ENCODE measurements at regions not wholly inside any gene's neighbourhood (a gene's known extent, or its start where the extent isn't known, plus 50 kb on each side); places are given as distances from the start of the nearest gene placed in this dataset.
"Not testable (repeated sequence)": the region's sequence is repeated elsewhere in the genome, so short reads cannot be mapped to it uniquely, and the experiment has no call there.

DNA sequence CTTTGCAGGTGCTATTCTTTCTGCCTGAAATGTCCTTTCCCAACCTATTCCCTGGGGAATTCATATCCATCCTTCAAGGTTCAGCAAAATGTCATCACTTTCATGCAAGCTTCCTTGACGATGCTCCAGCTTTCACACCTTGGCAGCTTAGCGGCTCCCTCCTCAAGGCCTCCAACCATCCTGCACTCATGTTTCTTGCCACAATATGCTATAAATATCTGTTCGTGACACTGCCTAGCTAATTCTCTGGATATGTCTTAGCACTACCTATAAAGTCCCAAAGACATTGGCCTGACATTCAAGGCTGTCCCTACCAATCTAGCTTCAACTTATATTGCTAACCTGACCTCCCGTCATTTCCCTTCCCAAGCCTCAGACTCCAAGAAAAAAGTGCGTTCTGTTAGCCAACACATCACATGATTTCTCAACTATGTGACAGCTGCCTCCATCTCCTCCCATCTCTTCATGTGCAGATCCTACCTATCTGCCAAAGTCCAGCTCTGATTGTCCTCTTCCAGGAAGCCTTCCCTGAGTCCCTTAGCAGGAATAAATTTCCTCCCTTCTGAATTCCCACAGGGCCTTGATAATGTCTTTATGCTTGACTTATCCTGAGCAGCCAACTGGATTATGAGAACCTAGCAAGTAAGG lies 359.9 kb upstream of the F9 start:
- ATAC-seq (ENCODE audit: low read depth), result no peak
- Mint-ChIP-seq H3K27ac (no peak overlapping the region), H3K9me3 (no peaks in the 10 kb centered on the region), H3K4me1 (no peaks in the 10 kb centered on the region), H3K36me3 (no peaks in the 10 kb centered on the region), H3K4me3 (no peak overlapping the region), H3K27me3 (peaks cover 2% of the 10 kb centered on the region)
- no peak for DNase-seq (ENCODE audit: low spot score in 2 of 2)

DNA sequence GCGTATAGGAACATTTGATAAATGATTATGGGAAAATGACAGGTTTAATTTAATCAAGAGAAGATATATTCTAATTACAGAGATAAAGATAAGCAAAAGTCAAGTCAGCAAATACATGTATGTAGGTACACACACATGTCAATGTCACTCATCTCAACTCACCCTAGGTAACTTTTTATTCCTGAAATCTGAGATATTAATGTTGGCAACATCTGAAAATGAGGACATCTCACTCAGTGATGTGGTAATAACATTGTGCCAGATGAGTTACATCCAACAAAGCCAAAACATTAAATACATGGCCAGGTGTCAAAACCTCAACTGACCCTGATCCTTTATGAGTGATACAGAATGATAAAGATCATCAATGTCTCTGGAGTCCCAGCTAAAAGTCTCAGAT lies 363.3 kb upstream of the F9 start:
- H3K4me3 Mint-ChIP-seq, result no peak overlapping the region
- no peaks in the 10 kb centered on the region for H3K36me3 Mint-ChIP-seq
- no peaks in the 10 kb centered on the region for H3K9me3 Mint-ChIP-seq
- H3K27ac Mint-ChIP-seq, result no peak overlapping the region
- DNase-seq (ENCODE audit: low spot score in 2 of 2), result no peak
- peaks cover 2% of the 10 kb centered on the region for H3K27me3 Mint-ChIP-seq
- ATAC-seq (ENCODE audit: low read depth), result no peak
- H3K4me1 Mint-ChIP-seq, result no peaks in the 10 kb centered on the region

DNA sequence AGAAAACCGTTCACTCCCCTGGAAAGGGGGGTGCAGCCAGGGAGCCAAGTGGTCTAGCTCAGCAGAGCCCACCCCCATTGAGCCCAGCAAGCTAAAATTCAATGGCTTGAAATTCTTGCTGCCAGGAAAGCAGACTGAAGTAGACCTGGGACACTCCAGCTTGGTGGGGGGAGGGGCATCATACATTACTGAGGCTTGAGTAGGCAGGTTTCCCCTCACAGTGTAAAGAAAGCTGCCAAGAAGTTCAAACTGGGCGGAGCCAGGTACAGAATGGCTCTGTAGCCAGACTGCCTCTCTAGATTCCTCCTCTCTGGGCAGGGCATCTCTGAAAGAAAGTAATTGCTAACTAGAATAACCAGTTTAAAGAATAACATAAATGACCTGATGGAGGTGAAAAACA lies 372.3 kb upstream of the F9 start:
- no peak for DNase-seq (ENCODE audit: low spot score in 2 of 2)
- Mint-ChIP-seq H3K4me1 (no peaks in the 10 kb centered on the region), H3K27ac (no peak overlapping the region), H3K9me3 (peaks cover 7% of the 10 kb centered on the region), H3K27me3 (no peaks in the 10 kb centered on the region), H3K36me3 (no peaks in the 10 kb centered on the region), H3K4me3 (no peak overlapping the region)
- no peak for ATAC-seq (ENCODE audit: low read depth)

DNA sequence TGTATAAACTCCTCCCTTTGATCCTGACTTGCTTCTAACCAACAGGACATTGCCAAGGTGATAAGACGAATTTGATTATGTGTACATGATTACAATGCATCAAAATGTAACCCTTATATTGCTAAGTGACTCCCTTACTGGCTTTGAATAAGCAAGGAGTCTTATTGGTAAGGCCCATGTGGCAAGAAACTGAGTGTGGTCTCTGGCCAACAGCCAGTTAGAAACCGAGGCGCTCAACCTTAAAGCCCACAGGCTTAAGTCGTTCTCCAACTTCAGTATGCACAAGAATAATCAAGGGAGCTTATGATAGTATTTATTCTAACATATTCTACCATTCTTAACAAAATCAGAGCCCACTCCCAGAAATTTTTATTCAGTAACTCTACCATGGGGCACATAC lies 374.2 kb upstream of the F9 start:
- ATAC-seq (ENCODE audit: low read depth), result no peak
- Mint-ChIP-seq H3K4me1 (no peaks in the 10 kb centered on the region), H3K27me3 (no peaks in the 10 kb centered on the region), H3K4me3 (no peak overlapping the region), H3K9me3 (peaks cover 7% of the 10 kb centered on the region), H3K27ac (no peak overlapping the region), H3K36me3 (no peaks in the 10 kb centered on the region)
- DNase-seq (ENCODE audit: low spot score in 2 of 2), result no peak

DNA sequence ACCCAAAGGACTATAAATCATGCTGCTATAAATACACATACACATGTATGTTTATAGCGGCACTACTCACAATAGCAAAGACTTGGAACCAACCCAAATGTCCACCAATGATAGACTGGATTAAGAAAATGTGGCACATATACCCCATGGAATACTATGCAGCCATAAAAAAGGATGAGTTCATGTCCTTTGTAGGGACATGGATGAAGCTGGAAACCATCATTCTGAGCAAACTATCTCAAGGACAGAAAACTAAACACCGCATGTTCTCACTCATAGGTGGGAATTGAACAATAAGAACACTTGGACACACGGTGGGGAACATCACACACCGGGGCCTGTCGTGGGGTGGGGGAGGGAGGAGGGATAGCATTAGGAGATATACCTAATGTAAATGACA lies 383.9 kb upstream of the F9 start:
- H3K9me3 Mint-ChIP-seq, H3K4me3 Mint-ChIP-seq, H3K27ac Mint-ChIP-seq: not testable (repeated sequence)

DNA sequence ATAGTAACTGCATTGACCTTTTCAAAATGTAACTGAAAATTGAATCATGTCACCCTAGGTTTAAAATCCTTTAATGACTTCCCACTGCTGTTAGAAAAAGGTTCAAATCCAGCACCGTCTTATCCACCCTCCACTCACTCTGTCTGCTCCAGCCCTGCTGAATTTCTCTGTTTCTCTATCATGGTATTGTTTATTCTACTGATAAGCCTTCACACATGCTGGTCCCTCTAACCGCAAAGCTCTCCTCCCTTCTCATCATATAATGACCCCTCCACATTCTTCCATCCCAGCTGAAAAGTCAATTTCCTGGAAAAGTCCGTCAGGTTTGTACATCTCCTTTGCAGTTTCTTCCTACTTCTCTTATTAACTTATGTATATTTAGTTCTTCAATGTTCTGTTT lies 389.2 kb upstream of the F9 start:
- DNase-seq (ENCODE audit: low spot score in 2 of 2) (no peak), ATAC-seq (ENCODE audit: low read depth) (no peak)
- no peaks in the 10 kb centered on the region for H3K4me1 Mint-ChIP-seq
- H3K27ac Mint-ChIP-seq, result no peak overlapping the region
- H3K4me3 Mint-ChIP-seq, result no peak overlapping the region
- H3K36me3 Mint-ChIP-seq, result no peaks in the 10 kb centered on the region
- H3K27me3 Mint-ChIP-seq, result no peaks in the 10 kb centered on the region
- no peaks in the 10 kb centered on the region for H3K9me3 Mint-ChIP-seq

More for the DNA sequence above, 383.9 kb upstream of the F9 start:
- ATAC-seq (ENCODE audit: low read depth); H3K36me3 Mint-ChIP-seq; DNase-seq (ENCODE audit: low spot score in 2 of 2); H3K4me1 Mint-ChIP-seq; H3K27me3 Mint-ChIP-seq: not testable (repeated sequence)

DNA sequence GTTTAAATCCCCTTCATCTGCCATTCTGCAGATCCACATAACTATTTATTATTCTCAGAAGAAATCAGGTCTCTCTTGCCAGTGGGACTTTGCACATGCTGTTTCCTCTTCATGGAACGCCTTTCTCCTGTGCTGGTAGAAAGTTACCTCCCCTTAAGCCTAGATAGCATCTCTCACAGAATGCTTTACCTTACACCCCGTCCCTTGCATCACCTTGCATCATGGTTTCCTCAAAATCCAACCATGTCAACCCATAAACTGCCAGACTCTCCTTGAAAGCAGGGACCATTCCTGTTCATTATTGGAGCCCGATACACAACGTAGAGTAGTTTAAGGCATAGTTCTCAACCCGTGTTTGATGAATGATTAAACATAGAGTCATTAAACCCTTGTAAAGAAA lies 396.2 kb upstream of the F9 start:
- Mint-ChIP-seq H3K9me3 (no peaks in the 10 kb centered on the region), H3K36me3 (no peaks in the 10 kb centered on the region), H3K27ac (no peak overlapping the region), H3K27me3 (peaks cover 2% of the 10 kb centered on the region), H3K4me1 (no peaks in the 10 kb centered on the region), H3K4me3 (no peak overlapping the region)
- DNase-seq (ENCODE audit: low spot score in 2 of 2) (no peak), ATAC-seq (ENCODE audit: low read depth) (no peak)

DNA sequence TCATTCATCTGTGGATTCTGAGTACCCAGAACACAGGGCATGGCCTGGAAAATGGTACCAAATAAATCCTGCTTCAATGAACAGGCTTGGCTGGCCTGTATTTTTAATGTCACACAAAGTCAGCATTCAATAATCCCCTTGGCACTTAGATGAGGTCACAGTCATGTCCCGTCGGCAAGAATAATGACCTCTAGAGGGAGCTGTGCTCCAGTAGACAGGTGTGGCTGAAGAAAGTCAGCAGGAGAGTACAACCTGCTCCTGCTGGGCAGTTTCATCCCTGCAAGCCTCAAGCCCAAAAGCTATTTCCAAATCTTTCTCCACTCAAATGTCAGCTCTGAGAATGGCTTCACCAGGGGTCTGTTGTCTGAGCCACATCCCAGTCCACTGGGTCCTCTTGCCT lies 404.0 kb upstream of the F9 start:
- DNase-seq (ENCODE audit: low spot score in 2 of 2), result no peak
- no peak for ATAC-seq (ENCODE audit: low read depth)
- Mint-ChIP-seq H3K9me3 (no peaks in the 10 kb centered on the region), H3K4me1 (no peaks in the 10 kb centered on the region), H3K4me3 (no peak overlapping the region), H3K27me3 (peaks cover 5% of the 10 kb centered on the region), H3K36me3 (no peaks in the 10 kb centered on the region), H3K27ac (no peak overlapping the region)

DNA sequence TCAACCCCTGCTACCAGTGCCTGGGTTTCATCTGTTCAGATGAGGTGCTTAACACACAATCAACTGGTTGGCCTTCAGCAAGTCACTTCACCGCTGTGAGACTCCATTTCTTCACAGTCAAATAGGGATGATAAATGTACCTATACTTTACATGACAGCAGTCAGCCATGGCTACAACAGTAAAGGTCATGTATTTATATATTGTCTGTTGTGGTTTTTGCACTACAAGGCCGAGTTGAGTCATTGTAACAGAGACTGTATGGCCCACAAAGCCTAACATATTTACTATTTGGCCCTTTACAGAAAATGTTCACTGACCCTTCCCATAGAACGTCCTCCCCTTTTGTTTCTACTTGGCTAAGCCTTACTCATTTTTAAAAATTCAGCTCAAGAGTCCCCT lies 404.6 kb upstream of the F9 start:
- ATAC-seq (ENCODE audit: low read depth), result no peak
- no peaks in the 10 kb centered on the region for H3K36me3 Mint-ChIP-seq
- H3K9me3 Mint-ChIP-seq, result no peaks in the 10 kb centered on the region
- H3K27ac Mint-ChIP-seq, result no peak overlapping the region
- H3K27me3 Mint-ChIP-seq, result peaks cover 5% of the 10 kb centered on the region
- no peak for DNase-seq (ENCODE audit: low spot score in 2 of 2)
- H3K4me1 Mint-ChIP-seq, result no peaks in the 10 kb centered on the region
- H3K4me3 Mint-ChIP-seq, result no peak overlapping the region

DNA sequence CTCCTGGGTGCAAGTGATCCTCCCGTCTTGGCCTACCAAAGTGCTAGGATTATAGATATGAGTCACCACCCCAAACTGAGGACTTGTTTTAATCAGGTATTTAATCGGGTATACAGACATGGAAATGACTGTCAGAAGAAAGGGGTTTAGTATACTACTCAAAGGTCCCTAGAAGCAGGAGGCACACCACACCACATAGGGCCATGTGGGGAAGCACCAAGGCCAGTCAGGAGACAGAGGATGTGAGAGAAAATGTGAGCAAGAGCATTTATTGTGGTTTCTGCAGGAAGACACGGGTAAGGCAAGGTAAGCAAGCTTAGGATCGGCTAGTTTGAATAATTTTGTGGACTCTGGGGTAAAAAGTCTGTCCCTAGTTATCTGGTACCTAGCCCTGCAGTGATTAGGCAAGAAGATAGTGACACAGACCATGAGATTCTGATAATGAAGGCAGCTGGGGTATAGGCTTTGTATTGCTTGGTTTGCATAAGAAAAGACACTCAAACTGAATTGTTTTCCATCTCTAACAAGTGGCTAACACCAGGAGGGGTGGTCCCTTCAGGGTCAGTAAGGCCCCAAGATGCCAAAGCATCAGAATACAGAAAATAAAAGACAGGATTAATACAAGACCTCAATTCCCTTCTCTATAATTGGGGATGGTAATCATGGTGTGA lies 408.8 kb upstream of the F9 start:
- H3K36me3 Mint-ChIP-seq, result no peaks in the 10 kb centered on the region

DNA sequence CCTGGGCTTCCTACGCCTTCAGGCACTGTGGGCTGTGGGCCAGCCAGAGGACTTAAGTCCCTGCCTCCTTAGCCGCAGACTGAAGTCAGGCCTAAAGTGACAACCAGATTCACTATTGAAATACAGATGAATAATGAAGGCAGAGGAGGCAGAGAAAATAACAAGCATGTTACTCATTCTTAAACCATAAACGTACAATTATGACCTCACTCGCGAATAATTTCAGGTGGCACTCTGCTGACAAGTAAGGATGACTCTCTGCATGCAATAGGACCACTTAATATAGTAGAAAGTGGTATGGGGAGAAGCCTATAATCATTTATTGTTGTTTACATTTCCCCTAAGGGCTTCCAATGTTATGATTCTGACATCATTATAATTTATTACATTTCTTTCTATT lies 409.2 kb upstream of the FGF13 start:
- Mint-ChIP-seq H3K4me3 (no peak overlapping the region), H3K27ac (no peak overlapping the region), H3K4me1 (no peaks in the 10 kb centered on the region), H3K36me3 (no peaks in the 10 kb centered on the region), H3K9me3 (no peaks in the 10 kb centered on the region), H3K27me3 (peaks cover 2% of the 10 kb centered on the region)
- ATAC-seq (ENCODE audit: low read depth) (no peak), DNase-seq (ENCODE audit: low spot score in 2 of 2) (no peak)

More for the DNA sequence above, 408.8 kb upstream of the F9 start:
- Mint-ChIP-seq H3K4me1 (no peaks in the 10 kb centered on the region), H3K27ac (no peak overlapping the region), H3K9me3 (no peaks in the 10 kb centered on the region), H3K27me3 (peaks cover 3% of the 10 kb centered on the region), H3K4me3 (no peak overlapping the region)
- DNase-seq (ENCODE audit: low spot score in 2 of 2) (no peak), ATAC-seq (ENCODE audit: low read depth) (no peak)

DNA sequence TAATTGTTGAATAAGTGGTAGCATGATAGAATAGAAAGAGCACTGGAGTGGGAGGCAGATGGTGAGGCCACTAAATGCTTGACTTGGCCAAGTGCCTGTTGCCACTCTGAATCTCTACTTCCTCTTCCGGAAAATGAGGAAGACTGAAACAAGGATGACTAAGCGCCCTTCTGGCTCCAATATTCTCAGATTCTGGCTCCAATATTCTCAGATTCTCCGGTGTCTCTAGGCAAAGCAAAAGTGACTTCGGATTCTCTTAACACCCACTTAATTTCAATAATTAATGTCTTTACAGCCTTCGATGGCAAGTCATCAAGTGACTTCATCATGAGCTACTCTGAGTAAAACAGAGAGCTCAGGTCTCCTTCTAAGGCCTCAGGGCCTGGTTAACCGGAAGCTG lies 402.2 kb upstream of the FGF13 start:
- Mint-ChIP-seq H3K27me3 (no peaks in the 10 kb centered on the region), H3K36me3 (no peaks in the 10 kb centered on the region)

DNA sequence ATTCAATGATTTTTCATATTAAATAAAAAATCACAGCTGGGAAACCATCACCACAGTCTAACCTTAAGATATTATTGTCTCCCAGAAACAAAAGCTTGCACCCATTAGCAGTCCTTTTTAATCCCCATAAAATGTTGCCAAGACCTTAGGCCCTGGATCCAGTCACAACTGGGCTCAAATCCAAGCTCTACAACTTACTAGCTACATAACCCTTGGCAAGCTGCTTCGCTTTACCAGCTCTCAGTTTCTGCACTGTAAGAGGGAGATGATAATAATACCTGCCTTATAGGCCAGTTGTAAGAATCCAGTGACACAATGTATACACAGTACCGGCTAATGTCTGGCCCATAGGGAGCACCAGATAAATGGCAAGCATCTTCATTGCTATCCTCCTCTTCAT lies 400.9 kb upstream of the FGF13 start:
- Mint-ChIP-seq H3K4me3 (no peak overlapping the region), H3K9me3 (peaks cover 1% of the 10 kb centered on the region), H3K27me3 (no peaks in the 10 kb centered on the region), H3K36me3 (no peaks in the 10 kb centered on the region), H3K27ac (no peak overlapping the region), H3K4me1 (no peaks in the 10 kb centered on the region)
- ATAC-seq (ENCODE audit: low read depth), result no peak
- no peak for DNase-seq (ENCODE audit: low spot score in 2 of 2)

More for the DNA sequence above, 402.2 kb upstream of the FGF13 start:
- Mint-ChIP-seq H3K4me3 (no peak overlapping the region), H3K4me1 (no peaks in the 10 kb centered on the region), H3K9me3 (no peaks in the 10 kb centered on the region), H3K27ac (no peak overlapping the region)
- DNase-seq (ENCODE audit: low spot score in 2 of 2) (no peak), ATAC-seq (ENCODE audit: low read depth) (no peak)

DNA sequence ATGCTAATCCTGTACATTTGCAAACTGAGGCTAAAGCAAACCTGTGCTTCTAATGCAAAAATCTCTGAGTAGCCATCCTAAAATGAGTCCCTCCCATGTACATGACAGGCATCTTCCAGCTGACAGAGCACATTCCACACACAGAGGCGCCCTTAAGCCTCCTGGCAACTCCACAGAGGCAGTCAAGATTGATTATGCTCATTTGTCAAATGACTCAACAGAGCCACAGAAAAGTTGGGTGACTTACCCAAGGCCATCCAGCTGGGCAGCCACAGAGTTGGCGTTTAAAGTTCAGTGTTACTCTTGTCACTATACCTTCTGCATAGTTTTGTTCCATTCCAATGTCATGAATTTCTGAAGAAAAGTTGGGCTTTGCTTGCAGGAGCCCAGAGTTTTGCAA lies 394.6 kb upstream of the FGF13 start:
- peaks cover 1% of the 10 kb centered on the region for H3K9me3 Mint-ChIP-seq
- ATAC-seq (ENCODE audit: low read depth), result no peak
- no peak overlapping the region for H3K27ac Mint-ChIP-seq
- no peaks in the 10 kb centered on the region for H3K27me3 Mint-ChIP-seq
- no peak for DNase-seq (ENCODE audit: low spot score in 2 of 2)
- H3K4me1 Mint-ChIP-seq, result no peaks in the 10 kb centered on the region
- H3K36me3 Mint-ChIP-seq, result no peaks in the 10 kb centered on the region
- no peak overlapping the region for H3K4me3 Mint-ChIP-seq

Measured in memory B cell (primary cell).